Tibial nerve (tissue), 4 donors: ENCODE measurements at regions not wholly inside any gene's neighbourhood (a gene's known extent, or its start where the extent isn't known, plus 50 kb on each side); places are given as distances from the start of the nearest gene placed in this dataset.

Experiments
- DNase-seq, 2 donors: peaks; one replicate each; pipeline ENCODE4 v3.0.0-alpha.2; 2019; ENCODE audit warnings: low spot score in 2 of 2
- H3K27ac ChIP-seq, 4 donors: fragments of 200-600 bp; sonication (generic) in 3 of 4; one replicate each; pipeline ENCODE4 v1.5.1; 2017 to 2019; ENCODE audit warnings: mild to moderate bottlenecking in 1 of 4
- H3K27me3 ChIP-seq, 2 donors: fragments of 200-600 bp; sonication (generic) in 1 of 2; one replicate each; pipeline versions ENCODE4 v1.5.1 to v1.6.0; 2017 to 2019
- H3K36me3 ChIP-seq, 3 donors: fragments of 200-600 bp; sonication (generic); one replicate each; pipeline ENCODE4 v1.5.1; 2018 to 2019
- H3K4me1 ChIP-seq, 4 donors: fragments of 200-600 bp; sonication (generic) in 3 of 4; one replicate each; pipeline ENCODE4 v1.5.1; 2017 to 2019
- H3K4me3 ChIP-seq, 4 donors: fragments of 200-600 bp; sonication (generic) in 3 of 4; one replicate each; pipeline ENCODE4 v1.5.1; 2017 to 2019; ENCODE audit warnings: mild to moderate bottlenecking in 1 of 4, moderate library complexity in 1 of 4
- H3K9me3 ChIP-seq, 4 donors: fragments of 200-600 bp; sonication (generic) in 3 of 4; one replicate each; pipeline ENCODE4 v1.5.1; 2017 to 2019
- CTCF ChIP-seq, 5 experiments: fragments of 200-600 bp in 3 of 5; fragments of 450-650 bp in 2 of 5; sonication (generic) in 3 of 5; IDR thresholded peaks; one replicate each; pipeline ENCODE4 v1.5.1; 2016 to 2019; ENCODE audit warnings: antibody characterized with exemption in 5 of 5, mild to moderate bottlenecking in 3 of 5, moderate library complexity in 2 of 5
- EP300 ChIP-seq, 2 donors: sonication (generic); formaldehyde crosslinking; IDR thresholded peaks; one replicate each; pipeline ENCODE4 v1.6.1; 2017; ENCODE audit warnings: antibody characterized with exemption in 2 of 2, mild to moderate bottlenecking in 1 of 2
- POLR2A ChIP-seq, 2 donors: fragments of 450-650 bp; IDR thresholded peaks; one replicate each; pipeline ENCODE4 v1.6.1; 2017; ENCODE audit warnings: antibody characterized with exemption in 2 of 2, mild to moderate bottlenecking in 2 of 2, moderate library complexity in 2 of 2
- WGBS, 2 donors: methylation state at CpG; one replicate each; pipeline ENCODE4 v1.1.5; 2018; 5-methylcytosine and 5-hydroxymethylcytosine counted together

- Histone ChIP-seq H3K27ac (no peak overlapping the region), H3K9me3 (no peaks in the 10 kb centered on the region), H3K27me3 (no peaks in the 10 kb centered on the region), H3K4me1 (no peaks in the 10 kb centered on the region), H3K4me3 (no peak overlapping the region), H3K36me3 (no peaks in the 10 kb centered on the region)
- DNase-seq, result no peak
- TF ChIP-seq EP300 (IDR thresholded peaks at IDR 0.05) (no peak), POLR2A (IDR thresholded peaks at IDR 0.05) (no peak), CTCF (IDR thresholded peaks at IDR 0.05) (no peak)
- 80 to 81% methylated on average over 2 of the region's 2 CpGs for WGBS, 2 donors
These were observed 464.1 kb downstream of the RAP2B start for GRCh38 chr3:153626158-153626557.

GRCh38 chr3:153628591-153628990 lies 466.6 kb downstream of the RAP2B start:
- Histone ChIP-seq H3K36me3 (no peaks in the 10 kb centered on the region), H3K27ac (no peak overlapping the region), H3K9me3 (no peaks in the 10 kb centered on the region), H3K27me3 (no peaks in the 10 kb centered on the region), H3K4me1 (no peaks in the 10 kb centered on the region), H3K4me3 (no peak overlapping the region)
- TF ChIP-seq POLR2A (IDR thresholded peaks at IDR 0.05) (no peak), EP300 (IDR thresholded peaks at IDR 0.05) (no peak), CTCF (IDR thresholded peaks at IDR 0.05) (no peak)
- no peak for DNase-seq
- 42% methylated on average over 4 of the region's 4 CpGs for WGBS, 2 donors

- Histone ChIP-seq H3K36me3 (no peaks in the 10 kb centered on the region), H3K4me3 (no peak overlapping the region), H3K27me3 (no peaks in the 10 kb centered on the region), H3K27ac (no peak overlapping the region), H3K4me1 (no peaks in the 10 kb centered on the region), H3K9me3 (no peaks in the 10 kb centered on the region)
- no peak for TF ChIP-seq CTCF (IDR thresholded peaks at IDR 0.05)
- TF ChIP-seq EP300 (IDR thresholded peaks at IDR 0.05), result no peak
- TF ChIP-seq POLR2A (IDR thresholded peaks at IDR 0.05), result no peak
- DNase-seq, result no peak
- WGBS, 2 donors, result 82 to 85% methylated on average over 2 of the region's 2 CpGs
These were observed 467.1 kb downstream of the RAP2B start for GRCh38 chr3:153629148-153629547.

GRCh38 chr3:153631102-153631501 lies 469.1 kb downstream of the RAP2B start:
- Histone ChIP-seq H3K4me1 (no peaks in the 10 kb centered on the region), H3K4me3 (no peak overlapping the region), H3K9me3 (no peaks in the 10 kb centered on the region), H3K27me3 (no peaks in the 10 kb centered on the region), H3K36me3 (no peaks in the 10 kb centered on the region), H3K27ac (no peak overlapping the region)
- no peak for DNase-seq
- 51 to 55% methylated on average over 2 of the region's 2 CpGs for WGBS, 2 donors
- no peak for TF ChIP-seq CTCF (IDR thresholded peaks at IDR 0.05)

- no peak for DNase-seq
- H3K27ac ChIP-seq, result no peak overlapping the region
- H3K4me1 ChIP-seq, result no peaks in the 10 kb centered on the region
- no peaks in the 10 kb centered on the region for H3K9me3 ChIP-seq
- no peaks in the 10 kb centered on the region for H3K36me3 ChIP-seq
- H3K27me3 ChIP-seq, result no peaks in the 10 kb centered on the region
- no peak for TF ChIP-seq POLR2A (IDR thresholded peaks at IDR 0.05)
- 87 to 88% methylated on average over 2 of the region's 2 CpGs for whole genome bisulfite sequencing, 2 donors
- no peak overlapping the region for H3K4me3 ChIP-seq
These were observed 469.6 kb downstream of the RAP2B start for GRCh38 chr3:153631664-153632063.

GRCh38 chr3:153633407-153633806 lies 471.4 kb downstream of the RAP2B start:
- Histone ChIP-seq H3K36me3 (no peaks in the 10 kb centered on the region), H3K9me3 (no peaks in the 10 kb centered on the region), H3K27ac (no peak overlapping the region), H3K27me3 (no peaks in the 10 kb centered on the region), H3K4me1 (no peaks in the 10 kb centered on the region), H3K4me3 (no peak overlapping the region)
- DNase-seq, result no peak
- 93 to 95% methylated on average over 1 of the region's 1 CpG for WGBS, 2 donors
- TF ChIP-seq EP300 (IDR thresholded peaks at IDR 0.05), result no peak
- no peak for TF ChIP-seq CTCF (IDR thresholded peaks at IDR 0.05)
- no peak for TF ChIP-seq POLR2A (IDR thresholded peaks at IDR 0.05)
